ENCODE measurements at regions not wholly inside any gene's neighbourhood (a gene's known extent, or its start where the extent isn't known, plus 50 kb on each side); places are given as distances from the start of the nearest gene placed in this dataset.

GRCh38 chr6:5946701-5947100 is 60.0 kb downstream of the NRN1 start:
- H3K27me3 ChIP-seq (ENCODE audit: control insufficient read depth, insufficient read depth, low read length, poor library complexity, severe bottlenecking): no peaks in the 10 kb centered on the region
- H3K4me3 Mint-ChIP-seq: no peak overlapping the region
- no peak overlapping the region for H3K27ac Mint-ChIP-seq
- H3K9ac ChIP-seq (ENCODE audit: extremely low read depth, low read length, poor library complexity, severe bottlenecking): no peak overlapping the region
- H3K9me3 Mint-ChIP-seq: peaks cover 12% of the 10 kb centered on the region
- no peaks in the 10 kb centered on the region for H3K4me1 ChIP-seq (ENCODE audit: control insufficient read depth, insufficient read depth, low read length)
- H3K9me3 ChIP-seq (ENCODE audit: control insufficient read depth, low read length): peaks cover 10% of the 10 kb centered on the region
- H3K27me3 Mint-ChIP-seq (ENCODE audit: insufficient read depth): peaks cover 4% of the 10 kb centered on the region
- H3K4me3 ChIP-seq (ENCODE audit: low read length): no peak overlapping the region
- no peaks in the 10 kb centered on the region for H3K36me3 Mint-ChIP-seq (ENCODE audit: low read depth)
- no peak for DNase-seq
- peaks cover 2% of the 10 kb centered on the region for H3K4me1 Mint-ChIP-seq
- H3K27ac ChIP-seq (ENCODE audit: low read depth, low read length): no peak overlapping the region
- no peaks in the 10 kb centered on the region for H3K36me3 ChIP-seq (ENCODE audit: control insufficient read depth, insufficient read depth, low read length)
- WGBS, 2 experiments (ENCODE audit: insufficient coverage in 1 of 2, insufficient read length in 1 of 2): 94 to 100% methylated on average over 1 to 2 of the region's 2 CpGs
- TF ChIP-seq, protein P1, sequence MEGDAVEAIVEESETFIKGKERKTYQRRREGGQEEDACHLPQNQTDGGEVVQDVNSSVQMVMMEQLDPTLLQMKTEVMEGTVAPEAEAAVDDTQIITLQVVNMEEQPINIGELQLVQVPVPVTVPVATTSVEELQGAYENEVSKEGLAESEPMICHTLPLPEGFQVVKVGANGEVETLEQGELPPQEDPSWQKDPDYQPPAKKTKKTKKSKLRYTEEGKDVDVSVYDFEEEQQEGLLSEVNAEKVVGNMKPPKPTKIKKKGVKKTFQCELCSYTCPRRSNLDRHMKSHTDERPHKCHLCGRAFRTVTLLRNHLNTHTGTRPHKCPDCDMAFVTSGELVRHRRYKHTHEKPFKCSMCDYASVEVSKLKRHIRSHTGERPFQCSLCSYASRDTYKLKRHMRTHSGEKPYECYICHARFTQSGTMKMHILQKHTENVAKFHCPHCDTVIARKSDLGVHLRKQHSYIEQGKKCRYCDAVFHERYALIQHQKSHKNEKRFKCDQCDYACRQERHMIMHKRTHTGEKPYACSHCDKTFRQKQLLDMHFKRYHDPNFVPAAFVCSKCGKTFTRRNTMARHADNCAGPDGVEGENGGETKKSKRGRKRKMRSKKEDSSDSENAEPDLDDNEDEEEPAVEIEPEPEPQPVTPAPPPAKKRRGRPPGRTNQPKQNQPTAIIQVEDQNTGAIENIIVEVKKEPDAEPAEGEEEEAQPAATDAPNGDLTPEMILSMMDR (conservative IDR thresholded peaks at IDR 0.05): no peak

DNA sequence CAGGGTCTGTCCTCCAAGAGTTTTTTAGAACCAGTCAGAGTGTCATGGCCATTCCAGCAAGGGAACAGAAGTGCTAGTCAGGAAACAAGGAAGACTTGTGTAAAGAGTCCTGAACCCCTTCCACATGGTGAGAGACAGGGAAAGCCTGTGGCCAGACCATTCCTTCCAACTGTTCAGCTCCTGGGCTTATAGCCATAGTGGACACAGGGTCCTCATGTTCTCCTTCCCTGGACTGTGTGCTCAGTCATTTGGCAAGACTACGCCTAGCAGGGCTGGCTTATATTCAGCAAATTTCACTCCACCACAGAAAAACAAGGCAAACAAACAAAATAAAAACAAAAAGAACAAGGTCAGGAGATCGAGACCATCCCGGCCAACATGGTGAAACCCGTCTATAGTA is 60.5 kb downstream of the NRN1 start:
- Mint-ChIP-seq H3K9me3 (peaks cover 12% of the 10 kb centered on the region), H3K36me3 (ENCODE audit: low read depth) (no peaks in the 10 kb centered on the region), H3K27ac (no peak overlapping the region), H3K4me3 (no peak overlapping the region), H3K27me3 (ENCODE audit: insufficient read depth) (peaks cover 5% of the 10 kb centered on the region), H3K4me1 (peaks cover 2% of the 10 kb centered on the region)
- Histone ChIP-seq H3K27me3 (ENCODE audit: control insufficient read depth, insufficient read depth, low read length, poor library complexity, severe bottlenecking) (no peaks in the 10 kb centered on the region), H3K9me3 (ENCODE audit: control insufficient read depth, low read length) (peaks cover 10% of the 10 kb centered on the region), H3K9ac (ENCODE audit: extremely low read depth, low read length, poor library complexity, severe bottlenecking) (no peak overlapping the region), H3K27ac (ENCODE audit: low read depth, low read length) (no peak overlapping the region), H3K4me3 (ENCODE audit: low read length) (no peak overlapping the region), H3K4me1 (ENCODE audit: control insufficient read depth, insufficient read depth, low read length) (no peaks in the 10 kb centered on the region), H3K36me3 (ENCODE audit: control insufficient read depth, insufficient read depth, low read length) (no peaks in the 10 kb centered on the region)
- TF ChIP-seq, protein P1 (conservative IDR thresholded peaks at IDR 0.05): no peak
- WGBS, 2 experiments (ENCODE audit: insufficient coverage in 1 of 2, insufficient read length in 1 of 2): 84 to 94% methylated on average over 2 to 4 of the region's 4 CpGs
- peak; percentile 8 for DNase-seq

DNA sequence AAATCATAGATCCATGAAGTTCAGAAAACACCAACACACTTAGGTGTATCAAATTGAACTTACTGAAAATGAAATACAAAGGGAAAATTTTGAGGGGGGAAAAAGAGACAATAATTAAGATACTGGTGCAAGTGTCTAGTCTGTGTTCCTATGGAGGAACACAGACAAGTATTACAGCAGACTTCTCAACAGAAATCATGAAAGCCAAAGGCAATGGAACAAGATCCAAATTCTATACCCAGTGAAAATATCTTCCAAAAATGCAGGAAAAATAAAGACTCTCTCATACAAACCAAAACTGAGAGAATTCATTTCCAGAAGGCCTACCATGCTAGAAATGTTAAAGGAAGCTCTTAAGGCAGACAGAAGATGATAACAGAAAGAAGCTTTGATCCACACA is 63.1 kb downstream of the NRN1 start:
- no peak overlapping the region for H3K4me3 ChIP-seq (ENCODE audit: low read length)
- H3K27me3 ChIP-seq (ENCODE audit: control insufficient read depth, insufficient read depth, low read length, poor library complexity, severe bottlenecking): no peaks in the 10 kb centered on the region
- H3K9me3 ChIP-seq (ENCODE audit: control insufficient read depth, low read length): peaks cover 10% of the 10 kb centered on the region
- no peak for DNase-seq
- Mint-ChIP-seq H3K4me1 (peaks cover 2% of the 10 kb centered on the region), H3K4me3 (no peak overlapping the region), H3K27ac (no peak overlapping the region), H3K36me3 (ENCODE audit: low read depth) (no peaks in the 10 kb centered on the region), H3K27me3 (ENCODE audit: insufficient read depth) (peaks cover 7% of the 10 kb centered on the region), H3K9me3 (peaks cover 12% of the 10 kb centered on the region)
- no peaks in the 10 kb centered on the region for H3K36me3 ChIP-seq (ENCODE audit: control insufficient read depth, insufficient read depth, low read length)
- TF ChIP-seq, protein P1 (conservative IDR thresholded peaks at IDR 0.05): no peak
- no peak overlapping the region for H3K27ac ChIP-seq (ENCODE audit: low read depth, low read length)
- no peaks in the 10 kb centered on the region for H3K4me1 ChIP-seq (ENCODE audit: control insufficient read depth, insufficient read depth, low read length)
- no peak overlapping the region for H3K9ac ChIP-seq (ENCODE audit: extremely low read depth, low read length, poor library complexity, severe bottlenecking)

All from endodermal cell (in vitro differentiated cells).